GM18951 (cell line): ENCODE measurements at regions not wholly inside any gene's neighbourhood (a gene's known extent, or its start where the extent isn't known, plus 50 kb on each side); places are given as distances from the start of the nearest gene placed in this dataset.

Source experiments
- POLR2A ChIP-seq: IDR thresholded peaks from 4 replicates; pipeline ENCODE4 v1.6.1; 2011; ENCODE audit warnings: mild to moderate bottlenecking; ENCODE audit not compliant: insufficient read length, insufficient read depth; ENCODE audit errors: extremely low read depth
- in situ Hi-C: fragments of 300-500 bp; cut with MboI; formaldehyde crosslinking; loops from one replicate; pipeline ENCODE4 v1.12.0; 2022; ENCODE audit warnings: low sequenced_read_pairs, mixed read lengths, inconsistent platforms; ENCODE audit not compliant: unreplicated experiment

DNA sequence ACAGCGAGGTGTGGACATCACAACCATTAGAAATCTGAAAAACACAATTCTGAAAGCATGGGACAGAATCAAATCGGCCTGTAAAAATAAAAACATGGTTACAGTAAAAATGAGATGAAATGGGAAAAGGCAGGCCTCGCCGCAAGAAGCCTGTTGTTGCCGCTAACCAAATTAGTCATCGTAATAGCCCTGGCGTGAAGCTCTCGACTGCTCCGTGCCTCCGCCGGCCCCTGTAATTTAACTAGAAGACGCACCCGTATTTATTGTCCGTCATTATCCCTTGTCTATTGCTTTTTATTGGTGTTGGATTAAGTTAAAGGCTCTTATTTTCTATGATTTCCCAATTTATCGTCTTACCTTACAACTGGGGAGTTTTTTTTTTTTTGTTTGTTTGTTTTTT lies 334.6 kb upstream of the EEF2KMT start:
- in situ Hi-C loops, result no loop called here
- TF ChIP-seq POLR2A, result no peak

DNA sequence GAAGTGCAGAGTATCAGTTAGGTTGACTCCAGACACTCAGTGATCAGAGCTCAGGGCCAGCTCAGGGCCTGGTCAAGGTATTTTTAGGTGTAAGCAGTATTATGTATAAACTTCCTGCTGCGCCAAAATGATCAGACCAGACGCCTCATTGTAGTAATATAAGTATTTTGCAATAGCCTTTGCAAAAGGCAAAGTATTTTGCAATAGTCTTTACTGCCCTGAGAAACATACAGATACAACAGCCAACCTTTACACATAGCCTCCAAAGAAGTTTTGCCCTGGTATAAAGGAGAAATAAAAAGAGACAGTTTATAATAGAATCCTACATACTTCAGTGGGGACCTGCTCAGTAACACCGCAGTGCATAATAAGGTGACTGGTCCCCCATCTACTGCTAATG lies 333.0 kb upstream of the EEF2KMT start:
- in situ Hi-C loops, result no loop called here
- TF ChIP-seq POLR2A, result no peak

DNA sequence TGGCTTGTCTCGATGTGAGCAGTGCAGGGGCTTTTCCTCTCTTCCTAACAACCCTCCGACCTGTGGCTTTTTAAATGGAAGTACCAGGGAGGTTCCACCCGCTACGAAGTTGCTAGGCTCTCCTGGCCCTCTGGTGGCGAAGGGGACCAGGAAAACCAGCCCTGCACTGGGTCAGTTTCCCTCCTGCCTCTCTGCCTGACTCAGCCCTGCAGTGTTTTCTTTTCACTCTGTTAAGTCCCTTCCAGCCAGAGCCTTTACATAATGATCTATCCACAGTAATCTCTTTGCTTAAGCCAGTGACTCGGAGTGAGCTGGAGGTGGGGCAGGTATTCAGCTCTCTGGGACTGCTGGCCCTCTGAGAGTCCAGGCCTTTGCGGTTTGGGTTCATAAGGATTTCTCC lies 331.3 kb upstream of the EEF2KMT start:
- in situ Hi-C loops, result no loop called here
- TF ChIP-seq POLR2A, result no peak

DNA sequence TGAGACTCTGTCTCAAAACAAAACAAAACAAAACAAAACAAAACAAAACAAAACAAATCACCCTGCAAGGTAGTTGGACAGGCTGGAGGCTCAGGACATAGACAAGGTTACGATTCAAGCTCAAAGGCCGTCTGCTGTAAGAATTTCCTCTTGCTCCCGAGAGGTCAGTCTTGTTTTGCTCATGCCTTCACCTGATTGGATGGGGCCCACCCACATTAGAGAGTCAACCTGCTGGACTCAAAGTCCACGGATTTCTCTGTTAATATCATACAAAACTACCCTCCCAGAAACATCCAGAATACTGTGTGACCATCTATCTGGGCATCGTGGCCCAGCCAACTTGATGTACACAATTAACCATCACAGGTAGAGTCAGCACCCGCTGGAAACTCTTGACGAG lies 330.0 kb upstream of the EEF2KMT start:
- TF ChIP-seq POLR2A, result no peak
- in situ Hi-C loops, result no loop called here

DNA sequence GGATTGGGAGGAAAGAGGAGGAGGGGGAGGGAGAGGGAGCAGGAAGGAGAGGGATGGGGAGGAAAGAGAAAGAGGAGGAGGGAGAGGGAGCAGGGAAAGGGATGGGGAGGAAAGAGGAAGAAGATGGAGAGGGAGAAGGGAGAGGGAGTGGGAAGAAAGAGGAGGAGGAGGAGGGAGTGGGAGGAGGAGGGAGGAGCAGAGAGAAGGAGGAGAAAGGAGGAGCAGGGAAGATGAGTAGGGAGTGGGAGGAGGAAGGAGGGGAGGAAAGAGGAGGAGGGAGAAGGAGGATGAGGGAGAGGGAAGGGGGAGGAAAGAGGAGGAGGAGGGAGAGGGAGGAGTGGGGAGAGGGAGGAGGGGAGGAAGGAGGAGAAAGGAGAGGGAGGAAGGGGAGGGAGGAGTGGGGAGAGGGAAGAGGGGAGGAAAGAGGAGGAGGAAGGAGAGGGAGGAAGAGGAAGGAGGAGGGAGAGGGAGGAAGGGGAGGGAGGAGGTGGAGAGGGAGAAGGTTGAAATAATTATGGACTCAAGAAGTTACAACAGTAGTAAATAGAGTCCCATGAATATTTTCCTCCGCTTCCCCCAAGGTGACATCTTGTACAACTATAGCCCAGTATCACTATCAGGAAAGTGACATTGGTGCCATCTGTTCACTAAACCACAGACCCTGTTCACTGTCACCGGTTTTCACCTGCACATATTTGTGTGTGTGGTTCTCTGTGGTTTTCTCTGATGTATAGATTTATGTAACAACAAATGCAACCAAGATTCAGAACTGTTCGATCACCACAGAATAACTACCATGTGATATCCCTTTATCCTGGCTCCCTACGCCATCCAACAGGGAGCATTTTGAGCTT lies 325.3 kb upstream of the EEF2KMT start:
- TF ChIP-seq POLR2A, result no peak

DNA sequence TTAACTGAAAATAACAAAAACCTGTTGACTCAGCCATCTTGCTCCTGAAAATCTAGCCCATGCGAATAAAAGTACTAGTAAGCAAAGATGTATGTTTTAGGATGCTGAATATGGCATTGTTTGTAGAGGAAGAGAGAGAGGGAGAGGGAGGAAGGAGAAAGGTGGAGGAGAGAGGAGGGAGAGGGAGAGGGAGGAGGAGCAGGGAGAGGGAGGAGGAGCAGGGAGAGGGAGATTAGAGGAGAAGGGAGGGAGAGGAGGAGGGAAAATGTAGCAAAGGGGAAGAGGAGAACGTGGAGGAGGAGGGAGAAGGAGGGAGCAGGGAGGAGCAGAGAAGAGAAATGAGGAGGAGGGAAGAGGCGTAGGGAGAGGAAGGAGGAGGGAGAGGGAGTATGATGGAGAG lies 324.5 kb upstream of the EEF2KMT start:
- in situ Hi-C loops, result no loop called here
- TF ChIP-seq POLR2A, result no peak

More for the DNA sequence above, 325.3 kb upstream of the EEF2KMT start:
- in situ Hi-C loops, result no loop called here

DNA sequence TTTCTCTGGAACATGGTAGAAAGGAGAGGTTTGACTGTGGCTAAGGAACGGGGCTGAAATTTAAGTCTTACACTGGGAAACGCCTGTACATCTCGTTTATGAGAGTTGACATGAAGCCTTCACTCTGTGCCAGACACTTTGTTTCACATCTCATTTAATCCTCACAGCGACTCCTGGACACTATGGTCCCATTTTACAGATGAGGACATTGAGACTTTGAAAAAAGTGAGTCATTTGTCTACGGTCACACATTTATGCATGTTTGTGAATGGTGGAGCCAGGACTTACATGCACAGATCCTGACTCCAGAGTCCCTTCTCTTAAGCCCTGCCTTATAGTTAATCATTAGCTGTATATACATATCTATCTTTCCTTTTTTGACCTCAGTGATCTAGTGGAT lies 318.4 kb upstream of the EEF2KMT start:
- in situ Hi-C loops, result no loop called here
- no peak for TF ChIP-seq POLR2A

DNA sequence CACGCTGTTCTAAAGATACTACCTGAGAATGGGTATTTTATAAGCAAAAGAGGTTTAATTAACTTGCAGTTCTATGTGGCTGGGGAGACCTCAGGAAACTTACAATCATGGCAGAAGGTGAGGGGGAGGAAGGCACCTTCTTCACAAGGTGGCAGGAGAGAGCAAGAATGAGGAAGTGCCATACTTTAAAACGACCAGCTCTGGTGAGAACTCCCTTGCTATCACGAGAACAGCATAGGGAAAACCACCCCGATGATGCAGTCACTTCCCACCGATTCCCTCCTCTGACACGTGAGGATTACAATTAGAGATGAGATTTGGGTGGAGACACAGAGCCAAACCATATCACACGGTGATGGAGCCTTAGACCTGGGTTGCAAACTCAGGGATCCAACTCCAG lies 317.5 kb upstream of the EEF2KMT start:
- in situ Hi-C loops, result no loop called here
- TF ChIP-seq POLR2A, result no peak

DNA sequence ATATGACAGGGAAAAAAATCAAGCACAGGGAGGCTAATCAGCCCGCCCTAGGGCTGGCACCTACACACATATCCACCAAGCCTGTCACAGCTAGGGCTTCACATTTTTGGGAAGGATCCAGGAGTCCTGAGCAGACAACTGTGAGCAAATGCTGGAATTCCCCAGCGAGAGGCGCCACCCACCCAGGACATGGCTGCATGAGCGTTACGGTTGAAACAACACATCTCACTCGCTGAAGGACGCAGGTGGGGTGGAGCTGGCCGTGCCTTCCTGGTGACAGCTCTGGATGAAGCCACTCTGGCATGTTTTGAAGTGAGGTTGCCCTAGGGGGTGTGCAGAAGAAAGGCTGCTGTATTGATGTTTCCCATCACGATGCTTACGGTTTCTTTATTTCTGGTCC lies 315.1 kb upstream of the EEF2KMT start:
- in situ Hi-C loops, result no loop called here
- TF ChIP-seq POLR2A, result no peak

DNA sequence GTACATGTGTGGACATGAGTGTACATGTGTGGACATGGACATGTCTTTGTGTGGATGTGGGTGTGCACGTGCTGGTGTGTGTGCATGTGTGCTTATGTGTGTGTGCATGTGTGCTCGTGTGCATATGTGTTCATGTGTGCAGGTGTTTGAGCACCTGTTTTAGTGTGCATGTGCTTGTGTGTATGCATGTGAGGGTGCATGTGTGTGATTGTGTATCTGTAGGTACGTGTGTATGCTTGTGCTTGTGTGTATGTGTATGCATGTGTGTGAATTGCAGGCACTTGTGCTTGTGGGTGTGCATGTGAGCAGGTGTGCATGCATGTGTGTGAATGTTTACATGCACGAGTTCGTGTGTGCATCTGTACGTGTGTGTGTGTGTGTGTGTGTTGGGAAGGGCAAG lies 300.6 kb upstream of the EEF2KMT start:
- in situ Hi-C loops, result no loop called here
- no peak for TF ChIP-seq POLR2A

DNA sequence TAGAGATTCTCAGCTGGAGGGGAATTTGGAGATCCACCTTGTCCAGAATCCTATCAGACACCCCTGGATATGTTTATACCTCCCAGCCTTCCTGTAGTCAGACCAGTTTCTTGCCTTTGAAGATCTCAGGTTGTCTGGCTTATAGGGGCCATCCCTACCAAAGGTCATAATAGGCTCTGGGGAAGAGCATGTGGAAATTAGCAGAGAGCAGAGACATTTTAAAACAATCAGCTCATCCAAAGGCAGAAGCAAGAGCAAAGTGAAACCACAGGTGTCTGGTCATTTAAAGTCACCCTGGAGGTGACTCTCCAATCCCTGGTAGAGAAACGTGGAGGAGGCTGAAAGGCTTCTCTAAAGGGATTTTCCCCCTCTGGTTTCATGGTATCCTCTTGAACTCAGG lies 299.3 kb upstream of the EEF2KMT start:
- no peak for TF ChIP-seq POLR2A
- in situ Hi-C loops, result no loop called here

DNA sequence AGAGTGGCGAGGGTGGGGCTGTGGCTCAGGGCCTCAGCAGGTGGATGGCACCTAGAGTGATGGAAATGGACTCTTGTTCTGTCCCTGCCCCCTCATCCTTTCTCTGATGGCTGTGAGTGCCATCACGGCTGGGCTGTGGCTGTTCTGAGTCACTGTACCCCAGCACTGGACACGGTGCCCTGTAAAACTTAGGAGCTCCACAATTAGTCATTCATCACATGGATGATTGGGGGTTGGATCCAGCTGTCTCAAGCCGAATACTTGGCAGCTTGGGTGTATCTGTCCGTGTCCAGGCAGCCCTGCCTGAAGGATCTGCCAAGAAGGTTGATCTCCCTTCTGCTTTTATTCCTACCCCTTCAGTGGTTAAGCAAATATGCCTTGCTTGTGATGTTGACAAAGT lies 295.5 kb upstream of the EEF2KMT start:
- in situ Hi-C loops, result no loop called here
- TF ChIP-seq POLR2A, result no peak

DNA sequence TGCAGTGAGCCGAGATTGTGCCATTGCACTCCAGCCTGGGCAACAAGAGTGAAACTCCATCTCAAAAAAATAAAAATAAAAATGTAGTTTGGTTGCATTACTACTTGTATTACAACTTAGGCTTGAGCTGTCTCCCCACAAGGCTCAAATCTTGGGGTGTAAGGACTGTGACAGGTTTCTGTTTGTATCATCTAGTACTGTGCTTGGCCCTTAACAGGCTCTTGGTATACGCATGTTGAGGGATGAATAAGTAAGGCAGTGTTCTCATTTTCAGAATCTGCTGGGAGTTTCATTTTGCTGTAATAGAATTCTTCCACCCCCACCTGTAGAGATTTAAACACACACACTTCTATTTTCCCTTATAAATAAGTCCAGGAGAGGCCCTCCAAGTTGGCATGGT lies 289.4 kb upstream of the EEF2KMT start:
- in situ Hi-C loops, result no loop called here
- TF ChIP-seq POLR2A, result no peak

DNA sequence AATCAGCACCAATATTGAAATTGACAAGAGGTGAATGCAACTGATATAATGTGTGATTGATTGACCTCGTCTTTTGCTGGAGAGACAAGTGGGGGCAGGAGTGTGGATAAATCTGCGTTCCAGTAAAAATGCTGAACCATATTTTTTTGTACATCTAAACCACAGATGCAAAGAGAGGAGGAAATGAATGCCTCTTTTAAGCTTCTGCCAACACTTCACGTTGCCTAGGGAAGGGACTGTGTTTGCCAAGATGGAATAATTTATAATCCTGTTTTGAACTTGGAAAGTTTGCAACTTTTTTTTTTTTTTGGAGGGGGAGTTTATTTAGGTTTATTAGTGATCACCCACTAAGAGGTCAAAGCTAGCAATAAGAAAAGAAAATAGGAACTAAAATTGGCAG lies 288.2 kb upstream of the EEF2KMT start:
- in situ Hi-C loops, result no loop called here
- TF ChIP-seq POLR2A, result no peak
